GM19351 (cell line): ENCODE measurements at regions not wholly inside any gene's neighbourhood (a gene's known extent, or its start where the extent isn't known, plus 50 kb on each side); places are given as distances from the start of the nearest gene placed in this dataset.
"Not testable (repeated sequence)": the region's sequence is repeated elsewhere in the genome, so short reads cannot be mapped to it uniquely, and the experiment has no call there.

ENCODE experiments used
- ATAC-seq: cut with Tn5 transposase; IDR thresholded peaks from one replicate; pipeline ENCODE4 v1.9.1; 2021; ENCODE audit warnings: mild to moderate bottlenecking, moderate library complexity; ENCODE audit not compliant: unreplicated experiment

DNA sequence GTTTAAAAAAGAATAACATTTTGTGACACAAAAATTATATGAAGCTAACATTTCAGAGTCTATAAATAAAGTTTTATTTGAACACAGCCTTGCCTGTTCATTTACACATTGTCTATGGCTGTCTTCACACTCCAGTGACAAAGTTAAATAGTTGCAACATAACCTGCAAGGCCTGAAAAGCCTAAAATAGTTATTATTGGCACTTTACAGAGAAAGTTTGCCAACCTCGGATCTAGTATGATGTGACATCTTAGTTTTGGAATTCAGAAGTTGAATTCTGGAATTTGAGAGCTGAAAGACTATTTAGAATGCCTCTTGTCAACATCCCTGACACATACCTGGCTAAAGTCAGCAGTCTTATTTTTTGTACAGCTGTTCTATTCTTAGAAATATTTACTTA lies 68.3 kb downstream of the DYRK2 start:
- no peak for ATAC-seq

DNA sequence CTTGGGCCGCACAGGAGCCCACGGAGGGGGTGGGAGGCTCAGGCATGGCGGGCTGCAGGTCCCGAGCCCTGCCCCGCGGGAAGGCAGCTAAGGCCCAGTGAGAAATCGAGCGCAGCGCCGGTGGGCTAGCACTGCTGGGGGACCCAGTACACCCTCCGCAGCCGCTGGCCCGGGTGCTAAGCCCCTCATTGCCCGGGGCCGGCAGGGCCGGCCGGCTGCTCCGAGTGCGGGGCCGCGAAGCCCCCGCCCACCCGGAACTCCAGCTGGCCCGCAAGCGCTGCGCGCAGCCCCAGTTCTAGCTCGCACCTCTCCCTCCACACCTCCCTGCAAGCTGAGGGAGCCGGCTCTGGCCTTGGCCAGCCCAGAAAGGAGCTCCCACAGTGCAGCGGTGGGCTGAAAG lies 70.8 kb downstream of the DYRK2 start:
- not testable (repeated sequence) for ATAC-seq

DNA sequence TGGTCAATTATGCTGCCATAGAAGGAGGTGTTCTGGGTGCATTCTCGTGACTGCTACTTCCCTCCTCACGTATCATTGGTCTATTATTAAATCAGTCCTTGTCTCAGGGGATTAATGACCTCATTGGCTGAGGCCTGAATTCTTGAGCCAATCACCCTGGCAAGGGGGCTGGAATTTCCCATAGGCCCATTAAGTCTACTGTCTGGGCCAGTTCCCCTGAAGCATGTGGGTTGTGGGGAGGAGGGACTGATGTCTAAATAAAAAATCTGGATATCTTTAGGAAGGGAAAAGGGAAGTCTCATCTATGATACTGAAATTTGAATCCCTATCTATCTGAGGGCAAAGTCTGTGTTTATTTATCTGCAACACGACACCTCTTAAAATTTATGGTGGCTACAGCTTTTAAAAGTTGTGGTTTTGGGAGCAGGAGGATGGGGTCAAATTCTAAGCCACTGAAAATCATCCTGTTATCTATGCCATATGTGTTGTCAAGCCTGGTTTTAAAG lies 71.9 kb downstream of the DYRK2 start:
- no peak for ATAC-seq

DNA sequence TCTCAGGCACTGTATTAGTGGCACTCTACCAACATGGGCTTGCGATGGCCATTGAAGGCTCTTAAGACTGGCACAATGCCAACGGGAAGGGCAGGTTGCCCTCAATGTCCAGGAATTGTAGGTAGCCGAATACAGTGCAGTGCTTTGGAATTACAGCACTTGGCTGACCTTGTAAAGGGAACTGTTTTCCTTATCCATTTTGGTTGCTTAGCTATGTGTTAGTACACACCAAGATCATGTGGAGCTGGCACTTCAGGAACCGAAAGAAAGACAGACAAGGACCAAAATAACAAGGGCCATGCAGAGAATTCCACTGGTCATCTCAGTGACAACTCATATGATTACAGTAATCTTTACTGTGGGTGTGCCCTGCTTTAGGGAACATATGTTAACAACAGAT lies 72.7 kb downstream of the DYRK2 start:
- no peak for ATAC-seq

DNA sequence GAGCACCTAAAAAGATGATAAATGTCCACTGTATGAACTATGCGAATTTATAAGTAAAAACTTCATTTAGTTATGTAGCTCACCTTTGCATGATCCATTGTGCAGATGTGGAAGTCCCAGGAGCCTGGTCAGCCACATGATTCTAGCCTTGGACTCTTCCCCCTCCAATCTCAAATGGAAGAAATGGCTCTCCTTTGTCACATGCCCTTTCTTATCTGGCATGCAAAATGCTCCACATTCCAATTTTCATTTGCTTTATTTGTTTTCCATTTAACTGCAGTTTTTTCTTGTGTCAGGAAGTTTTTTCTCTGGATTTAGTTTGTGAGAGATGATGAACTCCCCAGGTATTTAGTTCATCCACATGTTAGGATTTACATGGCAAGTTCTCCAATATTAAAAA lies 73.8 kb downstream of the DYRK2 start:
- ATAC-seq: no peak

DNA sequence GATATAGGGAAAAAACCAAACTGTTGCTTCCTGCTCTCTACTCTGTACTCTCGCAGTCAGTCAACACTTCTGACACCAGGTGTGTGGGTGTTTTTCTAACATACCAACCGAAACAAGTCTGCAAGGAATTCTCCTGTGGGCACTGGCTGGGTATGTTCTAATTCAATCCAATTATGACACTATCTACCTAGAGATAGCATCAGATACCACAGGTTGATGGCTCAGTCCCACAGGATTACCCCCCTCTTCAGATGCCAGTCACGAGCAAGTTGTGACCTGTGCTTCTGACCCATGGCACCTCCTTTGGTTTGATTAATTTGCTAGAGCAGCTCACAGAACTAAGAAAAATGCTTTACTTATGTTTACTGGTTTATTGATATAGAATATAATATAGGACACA lies 78.3 kb downstream of the DYRK2 start:
- no peak for ATAC-seq

DNA sequence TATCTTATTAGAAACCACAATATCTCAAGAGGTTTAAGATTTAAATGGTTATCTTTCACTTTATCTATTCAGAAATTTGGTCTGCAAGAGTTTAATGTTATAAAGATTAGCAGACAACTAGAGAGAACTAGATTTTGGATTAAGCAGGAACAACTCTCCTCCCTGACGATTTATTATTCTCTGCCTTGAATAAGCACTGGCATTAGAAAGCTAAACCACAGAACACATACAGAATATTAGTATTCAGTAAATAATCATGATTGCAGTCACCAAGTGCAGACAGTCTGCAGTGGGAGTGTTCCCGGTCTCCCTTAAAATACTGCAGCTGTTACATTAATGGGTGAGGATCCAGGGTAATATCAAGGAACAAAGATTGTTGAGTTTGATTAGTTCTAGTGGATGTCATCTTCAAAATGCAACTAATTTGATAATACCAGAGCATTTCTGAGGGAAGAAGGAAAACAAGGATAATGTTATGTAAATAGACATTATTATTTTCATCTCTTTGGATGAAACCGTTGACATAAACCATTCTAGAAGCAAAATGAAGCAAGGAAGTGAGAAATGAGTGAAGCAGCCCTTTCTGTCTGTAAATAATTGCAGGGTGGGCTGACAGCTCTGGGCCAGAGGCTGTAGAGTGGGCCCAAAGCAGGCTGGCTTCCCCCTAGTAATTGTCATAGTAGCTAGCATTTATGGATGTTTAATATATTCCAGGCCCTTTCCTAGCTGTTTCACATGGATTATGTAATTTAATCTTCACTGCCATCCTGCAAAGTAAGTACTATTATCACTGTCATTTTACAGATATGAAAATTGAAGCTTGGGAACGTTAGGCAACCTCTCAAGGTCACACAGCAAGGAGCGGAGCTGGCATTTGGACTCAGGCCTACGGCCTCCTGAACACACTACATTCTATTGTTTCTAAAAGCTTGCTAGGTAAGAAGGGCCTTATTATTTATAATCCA lies 79.4 kb downstream of the DYRK2 start:
- no peak for ATAC-seq

DNA sequence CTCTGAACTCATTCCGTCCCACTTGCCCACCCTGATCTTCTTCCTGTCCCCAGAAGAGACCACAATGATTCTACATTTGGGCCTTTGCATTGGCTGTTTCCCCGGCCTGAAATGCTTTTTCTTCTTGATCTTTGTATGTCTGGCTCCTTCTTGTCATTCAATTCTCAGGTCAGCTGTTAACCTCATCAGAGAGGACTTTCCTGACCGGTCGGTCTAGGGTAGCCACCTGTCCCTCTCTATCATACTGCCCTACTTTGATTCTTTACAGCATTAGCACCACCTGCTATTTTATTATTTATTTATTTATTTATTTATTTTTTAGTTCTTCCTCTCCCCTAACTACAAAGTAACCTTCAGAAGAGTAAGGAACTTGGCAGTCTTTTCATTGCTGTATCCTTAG lies 84.3 kb downstream of the DYRK2 start:
- ATAC-seq: no peak

DNA sequence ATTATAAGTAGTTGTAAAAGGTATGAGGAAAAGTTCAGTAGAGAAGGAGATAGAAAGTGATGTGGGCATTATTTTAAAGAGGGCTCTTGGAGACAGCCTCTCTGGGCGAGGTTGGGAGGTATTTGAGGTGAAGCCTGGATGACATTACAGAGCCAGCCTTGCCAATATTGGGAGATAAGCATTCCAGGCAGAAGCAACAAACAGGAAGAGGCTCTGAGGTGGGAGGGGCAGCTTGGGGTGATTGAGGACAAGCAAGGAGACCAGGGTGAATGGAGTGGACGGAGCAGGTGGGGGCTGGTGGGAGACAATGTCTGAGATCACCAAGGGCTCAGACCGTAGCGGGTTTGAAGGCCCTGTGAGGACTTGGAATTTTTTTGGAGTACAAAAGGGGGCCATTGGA lies 87.3 kb downstream of the DYRK2 start:
- ATAC-seq: no peak

DNA sequence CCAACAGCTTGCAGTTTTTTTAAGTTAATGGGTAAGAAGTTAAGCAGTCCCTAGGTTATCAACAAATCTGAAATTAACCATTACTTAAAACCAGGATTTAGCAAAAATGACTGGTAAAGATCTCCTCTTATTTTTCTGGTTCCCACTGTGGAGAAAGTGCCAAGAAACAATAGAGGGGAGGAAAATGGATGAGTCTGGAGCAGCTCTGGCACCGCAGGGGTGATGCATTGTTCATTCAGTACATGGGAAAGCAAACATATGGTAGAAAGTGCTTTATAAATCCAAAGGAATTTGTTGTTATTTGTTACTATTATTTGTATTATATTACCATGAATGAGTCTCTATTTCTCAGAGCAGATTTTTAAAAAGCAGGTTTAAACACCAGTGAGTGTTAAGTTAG lies 92.2 kb downstream of the DYRK2 start:
- ATAC-seq: no peak

DNA sequence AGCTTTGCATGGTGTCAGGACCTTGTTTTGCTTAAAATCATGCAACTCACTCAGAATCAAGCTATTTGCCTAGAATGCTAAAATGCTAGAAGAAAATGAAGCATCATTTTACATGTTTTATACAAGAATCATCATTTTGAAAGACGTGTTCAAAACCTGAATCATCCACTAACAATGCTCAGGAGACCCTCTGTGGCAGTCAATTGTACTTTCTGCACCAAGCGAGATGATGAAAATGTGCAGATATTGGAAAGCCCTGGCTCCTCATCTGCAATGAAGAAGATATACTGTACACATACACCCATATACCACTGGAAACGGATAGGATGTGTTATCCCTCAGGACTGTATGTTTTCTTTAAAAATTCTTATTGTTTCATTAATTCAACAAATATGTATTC lies 92.7 kb downstream of the DYRK2 start:
- ATAC-seq: no peak

DNA sequence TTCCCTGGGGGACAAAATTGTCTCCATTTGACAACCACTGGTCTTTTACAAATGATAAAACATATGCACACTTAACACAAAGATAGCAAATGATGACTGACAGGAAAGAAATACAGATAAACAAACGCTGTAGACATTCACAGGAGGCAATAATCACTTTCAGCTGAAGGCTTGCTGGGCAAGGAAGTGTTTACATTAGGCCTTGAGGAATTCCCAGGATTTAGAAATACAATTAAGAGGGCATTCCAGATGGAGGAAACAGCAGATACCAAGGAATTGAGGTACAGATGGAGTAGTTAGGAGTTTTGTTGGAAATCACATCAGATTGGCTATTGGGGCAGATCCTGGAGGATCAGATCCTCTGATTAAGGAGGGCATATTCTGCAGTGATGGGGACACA lies 93.9 kb downstream of the DYRK2 start:
- ATAC-seq: no peak

DNA sequence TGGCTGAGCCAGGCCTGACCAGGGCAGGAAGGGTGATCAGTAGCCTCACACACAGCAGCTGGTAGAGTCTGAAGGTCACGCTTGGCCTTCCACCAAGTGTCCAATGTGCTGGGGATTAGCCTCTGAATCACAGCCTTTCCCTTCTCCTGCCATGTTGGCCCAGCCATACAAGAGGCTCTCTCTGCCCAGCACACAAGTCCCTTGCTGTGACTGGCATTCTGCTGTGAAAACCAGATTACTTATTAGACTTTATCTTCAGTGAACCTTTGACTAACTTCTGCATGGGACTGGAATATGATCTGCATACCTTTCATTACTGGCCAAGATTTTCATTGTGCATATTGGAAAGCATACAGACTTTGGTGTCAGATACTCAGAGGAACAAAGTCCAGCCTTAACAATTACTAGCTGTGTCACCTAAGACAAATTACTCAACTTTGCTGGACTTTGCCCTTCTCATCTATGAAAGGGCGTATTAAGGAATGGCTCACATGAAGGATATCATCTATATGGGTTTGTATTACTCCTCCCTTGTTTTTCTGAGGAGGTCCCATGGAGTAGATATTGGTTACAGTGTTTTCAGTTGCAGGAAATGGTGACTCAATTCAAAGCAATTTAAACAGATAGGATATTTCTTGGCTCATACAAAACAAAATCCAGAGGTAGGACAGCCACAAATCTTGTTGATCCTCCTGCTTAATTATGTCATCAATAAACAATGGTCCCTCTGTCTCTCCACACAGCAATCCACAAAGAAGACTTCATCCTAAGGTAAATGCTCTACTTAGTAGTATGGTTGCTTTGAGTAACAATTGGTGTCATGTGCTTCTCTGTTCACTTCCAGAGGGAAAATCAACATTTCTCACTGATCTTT lies 99.6 kb downstream of the DYRK2 start:
- no peak for ATAC-seq

DNA sequence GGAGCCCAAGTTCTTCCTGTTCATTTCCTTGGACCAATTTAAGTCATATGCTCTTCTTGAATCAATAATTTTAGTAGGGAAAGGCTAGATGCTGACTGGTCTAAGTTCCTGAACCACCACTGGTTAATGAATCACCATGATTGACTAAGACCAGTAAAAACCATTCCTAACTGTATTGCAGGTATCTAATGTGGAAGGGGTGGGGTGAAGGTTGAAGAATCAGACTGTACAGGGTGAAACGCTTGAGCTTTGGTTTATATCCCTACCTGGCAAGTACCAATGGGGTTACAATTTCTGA lies 100.1 kb downstream of the DYRK2 start:
- ATAC-seq: no peak

DNA sequence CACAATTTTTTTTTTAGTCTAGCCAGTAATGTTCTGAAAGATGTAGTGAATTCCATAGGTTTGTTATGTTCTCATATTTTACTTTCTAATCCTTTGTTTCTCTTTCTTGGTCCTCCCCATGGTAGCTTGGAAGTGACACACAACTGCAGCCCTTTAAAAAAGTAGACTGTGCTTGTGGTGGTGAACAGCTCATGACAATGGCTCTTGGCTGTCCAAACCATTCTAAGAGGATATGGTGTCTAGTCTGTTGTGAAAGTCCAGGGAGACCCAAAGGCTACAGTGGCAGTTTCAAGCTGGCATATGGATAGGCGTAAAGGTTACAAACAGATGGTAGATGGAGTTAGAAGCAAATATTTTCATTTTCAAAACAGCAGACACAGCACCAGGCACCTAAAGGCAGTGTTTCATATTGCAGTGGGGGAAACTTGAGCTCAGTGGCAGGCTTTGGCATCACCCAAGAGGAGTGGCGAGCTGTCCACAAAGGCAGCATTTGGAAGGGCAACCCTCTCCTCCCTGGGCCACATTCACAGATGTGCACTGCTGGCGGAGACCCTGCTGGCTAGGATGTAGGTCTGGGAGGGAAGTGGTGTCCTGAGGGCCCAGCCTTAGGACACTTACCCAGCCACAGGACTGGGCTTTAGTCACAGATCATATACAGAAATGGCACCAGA lies 102.1 kb downstream of the DYRK2 start:
- ATAC-seq: no peak

DNA sequence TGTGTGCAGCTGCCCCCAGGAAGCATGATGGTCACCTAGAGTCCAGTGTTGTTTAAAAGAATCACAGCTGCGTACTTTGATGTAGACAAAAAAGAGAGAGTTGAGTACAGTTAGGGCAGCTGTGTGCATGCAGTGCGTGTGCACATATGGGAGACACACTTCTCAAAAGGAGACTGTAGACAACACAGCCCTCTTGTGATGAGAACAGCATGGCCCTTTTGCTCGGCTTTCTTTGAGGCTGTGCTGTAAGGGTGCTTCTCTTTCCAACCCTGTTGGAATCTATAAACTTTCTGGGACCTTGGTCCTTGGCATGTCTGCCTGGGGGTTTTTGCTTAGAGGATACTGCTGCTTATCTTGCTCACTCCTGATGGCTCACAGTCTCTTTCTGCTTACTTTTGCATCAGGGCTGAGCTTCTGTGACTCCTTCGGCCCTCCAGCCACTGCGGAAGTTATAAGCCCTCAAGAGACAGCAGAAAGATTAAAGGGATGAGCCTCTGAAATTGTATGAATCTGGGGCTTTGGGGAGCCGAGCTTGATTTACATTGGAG lies 102.9 kb downstream of the DYRK2 start:
- no peak for ATAC-seq

DNA sequence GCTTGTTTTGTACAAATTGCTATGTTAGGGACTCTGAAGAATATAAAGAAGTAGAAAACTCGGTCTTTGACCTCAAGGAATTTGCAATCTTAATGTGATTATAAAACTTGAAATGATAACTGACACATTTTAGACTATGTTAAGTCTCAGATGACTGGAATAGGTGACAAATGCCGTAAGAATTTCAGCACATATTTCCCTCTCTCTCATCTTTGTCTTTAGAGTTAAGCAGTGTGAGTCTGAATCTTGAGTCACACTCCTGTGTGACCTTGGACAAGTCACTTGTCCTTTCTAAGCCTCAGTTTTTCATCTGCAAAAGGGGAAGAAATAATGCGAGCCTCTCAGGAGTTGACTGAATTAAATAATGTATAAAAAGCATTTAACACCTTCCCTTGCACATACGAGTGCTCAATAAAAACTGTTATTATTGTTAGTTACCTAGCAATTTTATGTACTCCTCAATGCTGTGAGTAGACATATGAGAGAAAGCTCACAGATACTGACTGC lies 103.7 kb downstream of the DYRK2 start:
- ATAC-seq: no peak

DNA sequence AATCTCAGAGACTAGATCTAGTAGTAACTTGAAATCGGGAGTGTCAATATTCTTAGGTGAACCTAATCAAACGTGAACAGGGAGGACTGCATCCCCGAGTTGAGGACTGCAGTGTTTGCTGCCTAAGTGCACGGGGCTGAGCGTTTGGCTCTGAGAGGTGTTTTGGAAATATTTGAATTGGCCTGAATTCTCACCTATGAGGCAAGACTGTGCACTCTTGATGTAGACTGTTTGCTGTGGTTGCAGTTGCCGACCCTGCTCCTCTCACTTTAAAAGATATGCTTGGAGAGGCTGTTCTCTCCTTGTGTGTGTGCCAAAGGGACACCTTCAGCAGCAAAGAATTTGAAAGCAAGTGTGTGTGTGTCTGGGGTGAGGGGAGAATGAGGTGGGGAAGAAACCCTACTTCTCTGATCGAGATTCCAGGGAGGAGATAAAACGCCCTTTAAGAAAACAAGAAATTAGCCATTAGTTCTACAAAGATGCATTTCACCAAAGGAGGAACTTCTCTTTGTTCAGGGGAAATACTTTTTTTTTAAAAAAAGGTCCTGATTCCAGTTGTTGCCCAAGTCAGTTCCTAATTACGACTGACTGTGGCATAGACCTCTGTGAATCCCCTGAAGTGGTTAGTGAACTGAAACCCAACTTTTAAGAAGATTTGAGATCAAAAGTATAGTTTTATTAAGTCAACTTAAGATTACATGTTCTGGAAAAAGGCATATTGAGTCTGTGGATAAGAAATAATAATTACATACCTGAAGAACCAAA lies 106.6 kb downstream of the DYRK2 start:
- no peak for ATAC-seq

DNA sequence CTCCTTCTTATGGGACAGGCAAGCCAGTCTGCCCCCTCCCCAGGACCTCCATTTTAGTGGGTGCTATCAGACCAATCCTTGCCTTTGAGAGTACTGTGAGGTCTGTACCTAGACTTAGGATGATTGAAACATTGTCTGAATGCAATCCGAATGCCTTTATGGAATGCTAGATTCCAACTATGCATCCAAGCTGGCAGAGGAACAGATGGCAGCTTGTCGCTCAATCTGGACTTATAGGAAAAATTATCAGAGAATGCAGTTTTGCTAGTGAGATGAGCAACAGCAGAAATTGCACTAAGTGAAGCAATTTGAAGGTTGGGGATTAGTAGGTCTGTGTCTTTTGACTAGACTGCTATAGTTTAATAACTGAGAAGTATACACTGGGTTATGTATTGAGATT lies 109.1 kb downstream of the DYRK2 start:
- ATAC-seq: peak; percentile 25

DNA sequence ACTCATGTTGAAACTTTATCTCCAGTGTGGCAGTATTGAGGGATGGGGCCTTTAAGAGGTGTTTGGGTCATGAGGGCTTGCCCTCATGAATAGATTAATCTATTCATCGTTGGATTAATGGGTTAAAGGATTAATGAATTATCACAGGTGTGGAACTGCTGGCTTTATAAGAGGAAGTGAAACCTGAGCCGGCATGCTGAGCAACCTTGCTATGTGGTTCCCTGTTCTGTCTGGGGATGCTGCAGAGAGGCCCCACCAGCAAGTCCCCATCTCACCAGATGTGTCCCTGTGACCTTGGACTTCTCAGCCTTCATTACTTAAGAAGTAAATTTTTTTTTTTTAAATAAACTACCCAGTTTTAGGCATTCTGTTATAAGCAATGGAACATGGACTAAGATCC lies 109.6 kb downstream of the DYRK2 start:
- peak; percentile 99 for ATAC-seq
